Activated T-cell treated with anti-CD3 and anti-CD28 coated beads, Interleukin-2, amount 50 U/mL, for 1 hour (primary cell): ENCODE measurements at regions not wholly inside any gene's neighbourhood (a gene's known extent, or its start where the extent isn't known, plus 50 kb on each side); places are given as distances from the start of the nearest gene placed in this dataset.
"Not testable (repeated sequence)": the region's sequence is repeated elsewhere in the genome, so short reads cannot be mapped to it uniquely, and the experiment has no call there.

Source experiments
- DNase-seq: peaks from one replicate; pipeline ENCODE4 v3.0.0-alpha.2; 2020

- no peak for DNase-seq
These were observed 77.6 kb downstream of the SETD4 start for GRCh38 chr21:35982717-35983116.

- no peak for DNase-seq
These were observed 78.7 kb downstream of the SETD4 start for GRCh38 chr21:35981514-35982070.

- no peak for DNase-seq
These were observed 79.5 kb downstream of the SETD4 start for GRCh38 chr21:35980821-35981220.

- not testable (repeated sequence) for DNase-seq
These were observed 82.5 kb downstream of the SETD4 start for GRCh38 chr21:35977860-35978259.

- no peak for DNase-seq
These were observed 83.4 kb downstream of the SETD4 start for GRCh38 chr21:35976929-35977328.

GRCh38 chr21:35976481-35976880 lies 83.8 kb downstream of the SETD4 start:
- DNase-seq: no peak

- DNase-seq: no peak
These were observed 85.6 kb downstream of the SETD4 start for GRCh38 chr21:35974775-35975174.

GRCh38 chr21:35971824-35972223 lies 88.5 kb downstream of the SETD4 start:
- no peak for DNase-seq

- no peak for DNase-seq
These were observed 91.0 kb downstream of the SETD4 start for GRCh38 chr21:35969281-35969680.

GRCh38 chr21:35968564-35968963 lies 91.8 kb downstream of the SETD4 start:
- DNase-seq: no peak

- no peak for DNase-seq
These were observed 94.6 kb downstream of the SETD4 start for GRCh38 chr21:35965699-35966098.

GRCh38 chr21:35963920-35964451 lies 96.3 kb downstream of the SETD4 start:
- no peak for DNase-seq

GRCh38 chr21:35962917-35963316 lies 97.4 kb downstream of the SETD4 start:
- no peak for DNase-seq

- no peak for DNase-seq
These were observed 106.3 kb downstream of the SETD4 start for GRCh38 chr21:35954066-35954465.

- DNase-seq: no peak
These were observed 106.7 kb downstream of the SETD4 start for GRCh38 chr21:35953597-35953996.

GRCh38 chr21:35952651-35953340 lies 107.5 kb downstream of the SETD4 start:
- DNase-seq: no peak

- no peak for DNase-seq
These were observed 111.3 kb downstream of the SETD4 start for GRCh38 chr21:35948982-35949381.

GRCh38 chr21:35945089-35945671 lies 115.1 kb downstream of the SETD4 start:
- no peak for DNase-seq

- no peak for DNase-seq
These were observed 116.6 kb downstream of the SETD4 start for GRCh38 chr21:35943752-35944151.

- no peak for DNase-seq
These were observed 117.8 kb downstream of the SETD4 start for GRCh38 chr21:35942211-35943144.

GRCh38 chr21:35940074-35940927 lies 120.0 kb downstream of the SETD4 start:
- DNase-seq: no peak

- no peak for DNase-seq
These were observed 121.9 kb downstream of the SETD4 start for GRCh38 chr21:35938446-35938845.
